GM21576 (cell line): ENCODE measurements at regions not wholly inside any gene's neighbourhood (a gene's known extent, or its start where the extent isn't known, plus 50 kb on each side); places are given as distances from the start of the nearest gene placed in this dataset.

Experiments
- ATAC-seq: cut with Tn5 transposase; IDR thresholded peaks from one replicate; pipeline ENCODE4 v1.9.1; 2021; ENCODE audit warnings: mild to moderate bottlenecking, moderate library complexity; ENCODE audit not compliant: unreplicated experiment

- ATAC-seq, result no peak
Measured at GRCh38 chr18:45255197-45255890, 359.9 kb upstream of the SLC14A2 start.

DNA sequence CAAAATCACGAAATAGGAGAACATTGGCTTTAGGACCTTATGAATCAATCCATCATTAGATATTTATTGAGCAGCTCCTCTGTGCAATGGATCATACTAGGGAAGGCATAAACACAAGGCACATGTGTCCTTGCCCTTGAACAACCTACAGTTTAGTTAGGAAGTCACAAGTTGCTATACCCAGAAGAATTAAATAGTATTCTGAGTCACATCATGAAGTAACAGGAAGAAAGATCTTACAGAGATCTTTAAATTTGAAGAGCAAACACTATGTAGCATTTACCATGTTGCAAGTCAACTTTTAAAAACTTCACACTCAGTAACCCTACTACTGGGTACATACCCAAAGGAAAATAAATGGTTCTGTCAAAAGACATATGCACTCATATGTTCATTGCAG is 355.2 kb upstream of the SLC14A2 start:
- no peak for ATAC-seq

GRCh38 chr18:45266023-45266422 is 349.3 kb upstream of the SLC14A2 start:
- no peak for ATAC-seq

DNA sequence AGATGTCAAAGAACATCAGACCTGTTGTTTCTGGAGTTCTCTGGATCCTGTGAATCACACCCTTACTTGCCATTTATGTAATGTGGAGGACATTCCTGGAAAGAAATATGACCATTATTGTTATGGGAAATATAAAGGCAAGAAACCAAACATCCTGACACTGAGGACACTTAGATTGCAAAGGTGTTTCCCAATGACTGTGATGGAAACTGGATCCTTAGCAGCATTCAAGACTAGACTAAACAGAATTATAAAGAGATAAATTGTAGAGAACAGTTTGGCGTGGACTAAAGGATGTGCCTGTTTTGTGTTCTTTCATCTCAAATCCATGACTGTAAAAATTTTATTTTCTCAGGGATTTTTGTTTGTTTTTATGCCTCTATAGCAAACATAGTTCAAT is 347.7 kb upstream of the SLC14A2 start:
- no peak for ATAC-seq

DNA sequence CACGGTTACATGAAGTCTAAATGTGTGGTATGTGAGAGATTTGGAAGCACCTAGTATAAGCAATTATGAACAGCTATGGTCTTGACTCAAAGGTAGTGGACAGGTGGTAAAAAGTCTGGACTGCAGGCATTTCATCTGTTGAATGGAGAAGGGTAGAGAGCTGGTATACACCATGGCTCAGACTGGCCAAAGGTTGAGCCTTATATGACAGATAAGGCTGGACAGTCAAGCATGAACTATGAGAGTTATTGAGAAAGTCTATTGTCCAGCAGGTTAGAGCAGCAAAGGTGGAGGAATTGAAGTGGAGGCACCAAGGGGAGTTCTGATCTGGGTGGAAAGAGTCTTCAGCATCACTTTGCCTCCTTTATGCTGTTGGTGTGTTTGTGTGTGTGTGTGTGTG is 346.7 kb upstream of the SLC14A2 start:
- no peak for ATAC-seq

- ATAC-seq, result no peak
Measured at GRCh38 chr18:45270289-45270771, 344.9 kb upstream of the SLC14A2 start.

- no peak for ATAC-seq
Measured at GRCh38 chr18:45274026-45274425, 341.2 kb upstream of the SLC14A2 start.

- ATAC-seq, result no peak
Measured at GRCh38 chr18:45275367-45276113, 339.7 kb upstream of the SLC14A2 start.

DNA sequence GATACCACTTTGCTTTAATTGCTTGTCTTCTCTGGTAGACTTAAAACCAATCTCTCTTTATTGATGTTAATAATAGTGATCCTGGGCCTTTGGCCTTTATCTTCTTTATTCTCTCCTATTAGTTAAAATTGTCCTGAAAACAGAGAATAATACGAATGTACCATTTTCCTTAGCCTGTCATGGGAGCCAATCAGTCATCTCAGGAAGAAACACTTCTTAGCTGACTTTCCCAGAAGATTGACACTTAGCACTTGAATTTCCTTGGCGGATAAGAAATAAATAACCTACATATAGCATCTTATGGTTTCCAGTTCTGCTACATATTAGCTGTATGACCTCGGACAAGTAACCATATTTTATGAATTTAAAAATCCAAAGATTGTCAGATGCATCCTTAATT is 338.4 kb upstream of the SLC14A2 start:
- ATAC-seq, result no peak

- ATAC-seq, result no peak
Measured at GRCh38 chr18:45277908-45278307, 337.4 kb upstream of the SLC14A2 start.

GRCh38 chr18:45280481-45281276 is 334.6 kb upstream of the SLC14A2 start:
- ATAC-seq, result no peak

- ATAC-seq, result no peak
Measured at GRCh38 chr18:45282101-45282812, 333.0 kb upstream of the SLC14A2 start.

GRCh38 chr18:45284174-45284573 is 331.1 kb upstream of the SLC14A2 start:
- ATAC-seq, result no peak

- ATAC-seq, result no peak
Measured at GRCh38 chr18:45284851-45285250, 330.4 kb upstream of the SLC14A2 start.

DNA sequence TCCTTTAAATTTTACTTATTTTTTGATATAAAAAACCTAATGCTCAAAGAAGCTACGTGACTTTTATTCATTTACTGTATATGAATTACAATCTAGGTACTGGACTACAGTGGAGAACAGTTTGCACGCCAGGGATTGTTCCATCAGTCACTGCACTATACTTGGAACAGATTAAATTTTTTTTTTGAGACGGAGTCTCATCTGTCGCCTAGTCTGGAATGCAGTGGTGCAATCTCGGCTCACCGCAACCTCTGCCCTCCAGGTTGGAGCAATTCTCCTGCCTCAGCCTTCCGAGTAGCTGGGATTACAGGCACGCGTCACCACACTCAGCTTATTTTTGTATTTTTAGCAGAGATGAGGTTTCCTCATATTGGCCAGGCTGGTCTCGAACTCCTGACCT is 330.0 kb upstream of the SLC14A2 start:
- no peak for ATAC-seq

DNA sequence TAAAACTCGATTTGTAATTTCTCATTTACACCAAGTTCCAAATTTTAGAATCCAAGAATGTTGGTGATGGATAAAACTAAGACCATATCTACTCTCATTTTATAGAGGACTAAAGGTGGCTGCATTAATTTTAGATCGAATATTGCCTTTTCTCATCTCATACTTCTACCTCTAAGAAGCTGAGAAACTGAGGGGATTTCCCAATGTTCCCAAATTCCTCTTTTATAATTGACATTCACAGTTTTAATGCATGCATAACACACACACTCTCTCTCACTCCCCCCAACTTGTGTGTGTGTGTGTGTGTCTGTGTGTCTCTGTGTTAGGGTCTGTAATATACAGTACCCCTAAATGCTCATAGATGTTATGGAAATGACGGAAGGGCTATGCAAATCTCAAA is 328.8 kb upstream of the SLC14A2 start:
- no peak for ATAC-seq

DNA sequence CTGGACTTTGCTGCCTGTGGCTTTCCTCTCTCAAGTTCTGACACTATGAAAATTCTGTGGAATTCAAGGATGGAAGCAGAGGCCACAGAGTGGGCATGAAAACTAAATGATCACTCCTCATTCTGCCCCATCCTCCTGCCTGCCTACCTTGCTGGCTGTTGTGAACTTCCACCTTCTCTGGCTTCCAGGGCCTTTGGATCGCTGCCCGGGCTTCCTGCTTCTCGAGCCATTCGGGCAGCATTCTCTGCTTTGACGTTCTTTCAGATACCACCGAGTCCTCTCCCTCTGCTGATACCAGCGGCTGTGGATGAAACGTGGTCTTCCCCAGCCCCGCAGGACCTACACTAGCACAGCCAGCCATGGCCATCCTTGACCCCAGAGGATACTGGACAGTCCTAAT is 327.7 kb upstream of the SLC14A2 start:
- ATAC-seq, result no peak

- no peak for ATAC-seq
Measured at GRCh38 chr18:45290364-45290763, 324.9 kb upstream of the SLC14A2 start.

- ATAC-seq, result no peak
Measured at GRCh38 chr18:45291621-45292615, 323.4 kb upstream of the SLC14A2 start.

DNA sequence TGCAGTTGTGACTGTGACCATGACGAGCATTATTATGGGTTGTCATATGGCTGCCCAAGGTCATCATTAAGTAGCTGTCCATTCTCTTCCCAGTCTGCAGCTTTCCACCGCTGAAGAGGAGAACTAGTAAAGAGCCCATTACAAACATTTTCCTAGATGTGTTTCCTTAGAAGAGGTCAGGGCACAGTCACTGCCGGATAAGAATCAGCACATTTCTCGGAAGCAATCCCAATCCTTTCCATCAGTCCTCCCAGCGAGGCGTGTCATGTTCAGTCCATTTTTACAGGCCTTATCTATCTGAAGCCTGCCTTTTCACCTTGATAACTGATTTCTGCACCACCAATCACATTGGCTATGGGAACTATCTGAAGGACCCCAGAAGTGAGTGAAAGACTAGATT is 319.9 kb upstream of the SLC14A2 start:
- ATAC-seq, result no peak
